ENCODE measurements at regions not wholly inside any gene's neighbourhood (a gene's known extent, or its start where the extent isn't known, plus 50 kb on each side); places are given as distances from the start of the nearest gene placed in this dataset.
"Not testable (repeated sequence)": the region's sequence is repeated elsewhere in the genome, so short reads cannot be mapped to it uniquely, and the experiment has no call there.

- H2BK120ac ChIP-seq (replicated peaks; ENCODE audit: low read depth, low read length); H2AFZ ChIP-seq (ENCODE audit: low read length); FAIRE-seq; H3K56ac ChIP-seq (replicated peaks; ENCODE audit: insufficient read length, low read depth, low read length); H4K91ac ChIP-seq (replicated peaks; ENCODE audit: insufficient read length, low read length); H2BK15ac ChIP-seq (ENCODE audit: low read length); H3K27me3 ChIP-seq (replicated peaks in 1 of 4; ENCODE audit: control insufficient read depth in 3 of 4, extremely low read depth in 1 of 4, insufficient read depth in 3 of 4, low read length in 3 of 4); H3K4me3 ChIP-seq (ENCODE audit: extremely low read depth in 1 of 4, insufficient read depth in 2 of 4, low read depth in 3 of 4, low read length in 4 of 4); H3K79me1 ChIP-seq (ENCODE audit: low read depth, low read length); H3K79me2 ChIP-seq (ENCODE audit: control insufficient read depth in 1 of 2, insufficient read depth in 2 of 2, low read length in 2 of 2); H3K14ac ChIP-seq (ENCODE audit: insufficient read length); H3K4me1 ChIP-seq (replicated peaks in 1 of 4; ENCODE audit: control insufficient read depth in 3 of 4, insufficient read depth in 4 of 4, low read length in 3 of 4); H3K9me3 ChIP-seq (ENCODE audit: insufficient read depth in 2 of 2, low read depth in 1 of 2, low read length in 1 of 2); H3K23me2 ChIP-seq (ENCODE audit: low read depth, low read length); H3K4ac ChIP-seq (replicated peaks; ENCODE audit: insufficient read length, low read depth, low read length); H3K18ac ChIP-seq (ENCODE audit: extremely low read depth, low read length); H2BK20ac ChIP-seq (ENCODE audit: low read length); H2BK12ac ChIP-seq (ENCODE audit: low read depth, low read length); H4K5ac ChIP-seq (ENCODE audit: insufficient read length, low read depth, low read length); H3K4me2 ChIP-seq (ENCODE audit: insufficient read depth in 1 of 2, low read depth in 2 of 2, low read length in 2 of 2); DNase-seq (ENCODE audit: low read depth in 1 of 2, low spot score in 2 of 2); POLR2A ChIA-PET (ENCODE audit: partially characterized antibody); H2BK5ac ChIP-seq (ENCODE audit: low read depth, low read length); H3K36me3 ChIP-seq (ENCODE audit: control insufficient read depth in 2 of 4, insufficient read depth in 4 of 4, low read length in 3 of 4); H2AK5ac ChIP-seq (ENCODE audit: low read depth, low read length); CTCF ChIA-PET (ENCODE audit: partially characterized antibody); H3K23ac ChIP-seq (ENCODE audit: insufficient read length); H4K8ac ChIP-seq (ENCODE audit: extremely low read depth, insufficient read depth, low read length); H3K27ac ChIP-seq (ENCODE audit: low read depth, low read length); H4K20me1 ChIP-seq (replicated peaks in 1 of 2; ENCODE audit: control insufficient read depth in 1 of 2, insufficient read depth in 2 of 2, low read length in 2 of 2); H3K9ac ChIP-seq (replicated peaks in 1 of 4; ENCODE audit: extremely low read depth in 1 of 4, low read depth in 3 of 4, low read length in 3 of 4): not testable (repeated sequence)
- WGBS, 2 experiments (ENCODE audit: extremely low coverage in 1 of 2, insufficient coverage in 1 of 2, insufficient read length in 1 of 2, insufficient replicate concordance in 2 of 2, low coverage in 1 of 2, low lambda C conversion rate in 2 of 2, missing lambda C conversion rate in 1 of 2), result no CpG with 5 or more reads among the region's 3 CpGs
Measured at GRCh38 chr1:149378462-149378861, 96.4 kb upstream of the NBPF19 start.
